Trophoblast cell (in vitro differentiated cells and primary cell): ENCODE measurements at regions not wholly inside any gene's neighbourhood (a gene's known extent, or its start where the extent isn't known, plus 50 kb on each side); places are given as distances from the start of the nearest gene placed in this dataset.

ENCODE experiments used
- DNase-seq, 2 donors: peaks; one replicate each; pipeline ENCODE4 v3.0.0-alpha.2; 2016
- H2AFZ ChIP-seq: 2 replicates; pipeline ENCODE4 v1.6.1; 2013; ENCODE audit warnings: low read length, moderate library complexity, mild to moderate bottlenecking; ENCODE audit not compliant: insufficient read depth, poor library complexity
- H2AK5ac ChIP-seq: 2 replicates; pipeline ENCODE4 v1.6.1; 2013; ENCODE audit warnings: mild to moderate bottlenecking, low read length
- H2BK120ac ChIP-seq: 2 replicates; pipeline ENCODE4 v1.6.1; 2013; ENCODE audit warnings: low read length, mild to moderate bottlenecking, moderate library complexity; ENCODE audit not compliant: insufficient read depth, poor library complexity
- H2BK12ac ChIP-seq: 2 replicates; pipeline ENCODE4 v1.6.1; 2013; ENCODE audit warnings: mild to moderate bottlenecking, low read length, moderate library complexity
- H2BK5ac ChIP-seq: 2 replicates; pipeline ENCODE4 v1.6.1; 2013; ENCODE audit warnings: low read length, low read depth, moderate library complexity, mild to moderate bottlenecking; ENCODE audit not compliant: poor library complexity
- H3K14ac ChIP-seq: 2 replicates; pipeline ENCODE4 v1.6.1; 2013; ENCODE audit warnings: mild to moderate bottlenecking, low read length
- H3K18ac ChIP-seq: 2 replicates; pipeline ENCODE4 v1.6.1; 2013; ENCODE audit warnings: mild to moderate bottlenecking, low read length
- H3K23ac ChIP-seq: 2 replicates; pipeline ENCODE4 v1.6.1; 2013; ENCODE audit warnings: low read length
- H3K27ac ChIP-seq: 2 replicates; pipeline ENCODE4 v1.5.1; 2013; ENCODE audit warnings: low read depth, mild to moderate bottlenecking, inconsistent platforms, low read length, moderate library complexity
- H3K27me3 ChIP-seq: 2 replicates; pipeline ENCODE4 v1.6.1; 2013; ENCODE audit warnings: inconsistent platforms, mild to moderate bottlenecking, low read length, moderate library complexity; ENCODE audit not compliant: insufficient read depth
- H3K36me3 ChIP-seq, 2 experiments: 1 replicate in 1 of 2; 2 replicates in 1 of 2; pipeline ENCODE4 v1.6.1; 2013; ENCODE audit warnings: low read length in 2 of 2, mild to moderate bottlenecking in 2 of 2, moderate library complexity in 1 of 2; ENCODE audit not compliant: insufficient read depth in 2 of 2, control insufficient read depth in 1 of 2
- H3K4ac ChIP-seq: 2 replicates; pipeline ENCODE4 v1.6.1; 2013; ENCODE audit warnings: low read depth, mild to moderate bottlenecking, low read length, moderate library complexity
- H3K4me1 ChIP-seq, 2 experiments: 1 replicate in 1 of 2; 2 replicates in 1 of 2; pipeline ENCODE4 v1.6.1; 2013; ENCODE audit warnings: low read length in 2 of 2, mild to moderate bottlenecking in 2 of 2, moderate library complexity in 1 of 2; ENCODE audit not compliant: insufficient read depth in 2 of 2, control insufficient read depth in 1 of 2
- H3K4me2 ChIP-seq: 2 replicates; pipeline ENCODE4 v1.6.1; 2013; ENCODE audit warnings: inconsistent platforms, mild to moderate bottlenecking, low read length, moderate library complexity
- H3K4me3 ChIP-seq: 2 replicates; pipeline ENCODE4 v1.5.1; 2013; ENCODE audit warnings: mild to moderate bottlenecking, low read depth, low read length, inconsistent platforms
- H3K79me1 ChIP-seq: one replicate; pipeline ENCODE4 v1.6.1; 2013; ENCODE audit warnings: low read length
- H3K79me2 ChIP-seq: 2 replicates; pipeline ENCODE4 v1.6.1; 2013; ENCODE audit warnings: low read length, mild to moderate bottlenecking; ENCODE audit not compliant: control insufficient read depth, insufficient read depth, poor library complexity
- H3K9ac ChIP-seq: 2 replicates; pipeline ENCODE4 v1.6.1; 2013; ENCODE audit warnings: mild to moderate bottlenecking, low read length
- H3K9me3 ChIP-seq: 2 replicates; pipeline ENCODE4 v1.6.1; 2013; ENCODE audit warnings: low read depth, mild to moderate bottlenecking, control low read depth, inconsistent platforms, low read length; ENCODE audit not compliant: insufficient read depth
- H4K12ac ChIP-seq: 2 replicates; pipeline ENCODE4 v1.6.1; 2013; ENCODE audit warnings: low read depth, mild to moderate bottlenecking, low read length, moderate library complexity
- H4K8ac ChIP-seq: 2 replicates; pipeline ENCODE4 v1.6.1; 2013; ENCODE audit warnings: low read depth, mild to moderate bottlenecking, low read length, moderate library complexity
- H4K91ac ChIP-seq: one replicate; pipeline ENCODE4 v1.6.1; 2013; ENCODE audit warnings: low read depth, mild to moderate bottlenecking, low read length, moderate library complexity
- WGBS: extraction: QIAGEN DNeasy Blood & Tissue Kit; methylation state at CpG from one replicate; pipeline ENCODE4 v1.1.7; 2013; ENCODE audit warnings: missing lambda C conversion rate; ENCODE audit not compliant: insufficient read length, insufficient coverage; ENCODE audit errors: extremely low coverage; 5-methylcytosine and 5-hydroxymethylcytosine counted together

DNA sequence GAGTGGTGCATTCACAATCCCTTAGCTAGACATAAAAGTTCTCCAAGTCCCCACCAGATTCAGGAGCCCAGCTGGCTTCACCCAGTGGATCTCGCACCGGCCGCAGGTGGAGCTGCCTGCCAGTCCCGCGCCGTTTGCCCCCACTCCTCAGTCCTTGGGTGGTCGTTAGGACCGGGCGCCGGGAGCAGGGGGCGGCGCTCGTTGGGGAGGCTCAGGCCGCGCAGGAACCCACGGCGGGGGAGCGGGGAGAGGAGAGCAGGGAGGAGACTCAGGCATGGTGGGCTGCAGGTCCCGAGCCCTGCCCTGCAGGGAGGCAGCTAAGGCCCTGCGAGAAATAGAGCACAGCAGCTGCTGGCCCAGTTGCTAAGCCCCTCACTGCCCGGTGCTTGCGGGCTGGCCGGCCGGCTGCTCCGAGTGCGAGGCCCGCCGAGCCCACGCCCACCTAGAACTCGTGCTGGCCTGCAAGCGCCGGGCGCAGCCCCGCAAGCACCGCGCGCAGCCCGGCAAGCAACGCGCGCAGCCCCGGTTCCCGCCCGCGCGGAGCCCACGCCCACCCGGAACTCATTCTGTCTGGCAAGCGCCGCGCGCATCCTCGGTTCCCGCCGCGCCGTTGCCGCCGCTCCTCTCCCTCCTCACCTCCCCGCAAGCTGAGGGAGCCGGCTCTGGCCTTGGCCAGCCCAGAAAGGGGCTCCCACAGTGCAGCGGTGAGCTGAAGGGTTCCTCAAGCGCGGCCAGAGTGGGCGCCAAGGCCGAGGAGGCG lies 153.5 kb downstream of the SLC7A11 start:
- Histone ChIP-seq H3K9me3 (no peaks in the 10 kb centered on the region), H2BK12ac (no peak overlapping the region), H2AFZ (no peak overlapping the region), H2AK5ac (no peak overlapping the region), H3K14ac (no peak overlapping the region), H3K79me2 (no peaks in the 10 kb centered on the region), H3K4me2 (no peak overlapping the region), H3K4ac (no peak overlapping the region), H2BK120ac (no peak overlapping the region), H3K36me3 (no peaks in the 10 kb centered on the region), H3K27ac (no peak overlapping the region), H3K18ac (no peak overlapping the region), H4K8ac (no peak overlapping the region), H3K23ac (no peak overlapping the region), H3K9ac (no peak overlapping the region), H3K79me1 (no peaks in the 10 kb centered on the region), H3K4me3 (no peak overlapping the region), H4K91ac (no peak overlapping the region), H4K12ac (no peak overlapping the region), H3K4me1 (no peaks in the 10 kb centered on the region), H2BK5ac (no peak overlapping the region), H3K27me3 (no peaks in the 10 kb centered on the region)
- DNase-seq, result peak in 1 of 2 donors; percentile 38
- no CpG with 5 or more reads among the region's 67 CpGs for WGBS

DNA sequence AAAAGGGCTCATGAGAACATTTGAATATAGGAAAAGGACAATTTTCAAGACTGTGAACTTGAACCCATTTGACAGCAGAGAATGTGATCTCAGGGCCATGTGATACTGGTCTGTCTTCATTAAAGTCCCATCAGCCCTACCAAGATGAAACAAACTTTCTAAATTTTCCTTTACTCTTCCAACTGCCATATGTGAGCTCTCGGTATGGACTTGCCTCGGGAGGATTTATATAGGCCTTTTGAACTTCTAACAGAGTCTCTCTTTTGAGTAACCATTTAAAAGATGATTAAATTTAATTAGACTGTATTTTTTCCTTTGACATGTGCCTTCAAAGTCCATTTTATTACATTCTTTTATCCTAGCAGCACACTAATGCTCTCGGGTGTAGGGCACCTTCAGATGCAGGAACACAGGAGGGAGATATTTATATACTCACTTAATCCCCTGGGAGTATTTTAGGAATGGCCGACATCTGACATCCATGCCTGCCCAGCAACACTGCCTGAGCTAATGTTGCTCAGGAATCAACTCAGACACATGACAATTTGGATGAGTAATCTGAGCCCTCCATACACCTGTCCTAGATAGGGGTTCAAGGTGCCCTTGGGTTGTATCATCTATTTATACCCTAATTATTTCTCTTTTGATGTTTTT lies 155.0 kb downstream of the SLC7A11 start:
- H3K18ac ChIP-seq, result no peak overlapping the region
- no peaks in the 10 kb centered on the region for H3K4me1 ChIP-seq
- H3K4me3 ChIP-seq, result no peak overlapping the region
- no peaks in the 10 kb centered on the region for H3K36me3 ChIP-seq
- H4K12ac ChIP-seq, result no peak overlapping the region
- no peak overlapping the region for H2BK120ac ChIP-seq
- H4K91ac ChIP-seq, result no peak overlapping the region
- no peaks in the 10 kb centered on the region for H3K27me3 ChIP-seq
- no peaks in the 10 kb centered on the region for H3K79me1 ChIP-seq
- no peak overlapping the region for H2AFZ ChIP-seq
- no peak overlapping the region for H3K23ac ChIP-seq
- no peaks in the 10 kb centered on the region for H3K79me2 ChIP-seq
- no peaks in the 10 kb centered on the region for H3K9me3 ChIP-seq
- no peak overlapping the region for H2BK5ac ChIP-seq
- no peak for DNase-seq
- no CpG with 5 or more reads among the region's 4 CpGs for WGBS
- no peak overlapping the region for H3K14ac ChIP-seq
- no peak overlapping the region for H3K4me2 ChIP-seq
- H3K27ac ChIP-seq, result no peak overlapping the region
- no peak overlapping the region for H3K4ac ChIP-seq
- H4K8ac ChIP-seq, result no peak overlapping the region
- no peak overlapping the region for H2BK12ac ChIP-seq
- H3K9ac ChIP-seq, result no peak overlapping the region
- H2AK5ac ChIP-seq, result no peak overlapping the region

DNA sequence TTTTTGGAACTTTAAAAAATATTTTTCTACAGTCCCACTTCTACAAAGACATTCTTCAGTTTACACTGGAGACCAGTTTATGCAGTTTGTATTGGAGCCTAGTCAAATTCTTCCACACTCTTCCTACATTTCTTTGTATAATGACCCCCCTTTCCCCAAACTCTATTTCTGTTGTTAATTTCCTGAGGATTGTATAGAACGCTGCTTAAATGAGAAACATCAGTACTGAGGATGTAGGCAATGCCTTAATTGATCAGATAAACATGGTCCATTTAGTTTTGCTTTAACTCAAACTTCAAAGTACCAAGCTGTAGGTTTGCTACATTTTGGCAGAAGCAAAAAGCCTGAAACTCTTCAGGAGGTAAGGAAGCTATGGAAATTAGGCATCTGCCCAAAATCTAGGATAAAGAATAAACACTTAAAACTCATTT lies 155.5 kb downstream of the SLC7A11 start:
- Histone ChIP-seq H3K4ac (no peak overlapping the region), H2BK12ac (no peak overlapping the region), H3K9ac (no peak overlapping the region)

DNA sequence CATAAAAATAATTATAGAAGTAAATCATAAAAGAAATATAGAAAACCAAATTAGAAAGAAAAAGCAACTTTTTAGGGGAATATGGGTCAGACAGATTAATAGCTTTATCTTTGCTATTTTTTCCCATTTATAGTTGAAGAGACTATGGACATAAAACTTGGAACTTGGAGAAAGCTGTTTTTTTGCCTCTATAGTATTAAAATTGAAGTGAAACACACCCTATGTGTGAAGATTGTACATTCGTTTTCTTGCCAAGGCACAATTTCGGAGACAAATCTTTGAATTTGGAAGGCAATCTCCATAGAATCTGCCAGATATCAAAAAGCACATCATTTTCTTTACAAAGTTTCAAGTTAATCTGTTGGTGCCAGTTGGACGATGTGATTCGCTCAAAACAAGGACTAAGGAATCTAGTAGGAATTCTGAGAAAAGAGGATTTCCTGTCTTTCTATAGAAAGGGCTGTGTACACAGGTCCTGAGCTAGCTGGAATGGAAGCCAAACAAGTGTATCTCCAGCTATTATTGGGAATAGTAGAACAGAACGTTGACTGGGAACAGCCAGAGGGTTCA lies 156.3 kb downstream of the SLC7A11 start:
- Histone ChIP-seq H3K79me2 (no peaks in the 10 kb centered on the region), H2BK120ac (no peak overlapping the region), H3K4me3 (no peak overlapping the region), H4K8ac (no peak overlapping the region), H2BK12ac (no peak overlapping the region), H3K36me3 (no peaks in the 10 kb centered on the region), H3K14ac (no peak overlapping the region), H3K23ac (no peak overlapping the region), H2BK5ac (no peak overlapping the region), H3K9ac (no peak overlapping the region), H3K4ac (no peak overlapping the region), H3K4me1 (no peaks in the 10 kb centered on the region), H2AFZ (no peak overlapping the region), H3K9me3 (no peaks in the 10 kb centered on the region), H3K79me1 (no peaks in the 10 kb centered on the region), H3K4me2 (no peak overlapping the region), H4K91ac (no peak overlapping the region), H3K18ac (no peak overlapping the region), H2AK5ac (no peak overlapping the region), H3K27ac (no peak overlapping the region), H3K27me3 (no peaks in the 10 kb centered on the region), H4K12ac (no peak overlapping the region)
- WGBS, result no CpG with 5 or more reads among the region's 5 CpGs
- no peak for DNase-seq

More for the DNA sequence above, 155.5 kb downstream of the SLC7A11 start:
- H3K9me3 ChIP-seq, result no peaks in the 10 kb centered on the region
- no peak for DNase-seq
- H2AFZ ChIP-seq, result no peak overlapping the region
- H3K36me3 ChIP-seq, result no peaks in the 10 kb centered on the region
- H3K18ac ChIP-seq, result no peak overlapping the region
- no peaks in the 10 kb centered on the region for H3K79me1 ChIP-seq
- no CpG with 5 or more reads among the region's 1 CpG for WGBS
- H2BK5ac ChIP-seq, result no peak overlapping the region
- no peak overlapping the region for H4K12ac ChIP-seq
- no peaks in the 10 kb centered on the region for H3K79me2 ChIP-seq
- no peaks in the 10 kb centered on the region for H3K27me3 ChIP-seq
- no peaks in the 10 kb centered on the region for H3K4me1 ChIP-seq
- H2BK120ac ChIP-seq, result no peak overlapping the region
- H4K8ac ChIP-seq, result no peak overlapping the region
- H3K4me2 ChIP-seq, result no peak overlapping the region
- no peak overlapping the region for H3K27ac ChIP-seq
- H3K4me3 ChIP-seq, result no peak overlapping the region
- H2AK5ac ChIP-seq, result no peak overlapping the region
- H4K91ac ChIP-seq, result no peak overlapping the region
- H3K14ac ChIP-seq, result no peak overlapping the region
- H3K23ac ChIP-seq, result no peak overlapping the region
